Astrocyte (in vitro differentiated cells and primary cell): ENCODE measurements at regions not wholly inside any gene's neighbourhood (a gene's known extent, or its start where the extent isn't known, plus 50 kb on each side); places are given as distances from the start of the nearest gene placed in this dataset.

Experiments
- EZH2 ChIP-seq: IDR thresholded peaks from 2 replicates; pipeline ENCODE4 v1.6.1; 2012; ENCODE audit warnings: mild to moderate bottlenecking, low read length, inconsistent platforms; ENCODE audit not compliant: insufficient read depth
- TF ChIP-seq, protein P1 (sequence below): IDR thresholded peaks from 2 replicates; pipeline ENCODE4 v1.5.1; 2011; ENCODE audit warnings: low read depth, mild to moderate bottlenecking, inconsistent platforms, low read length, moderate library complexity; ENCODE audit not compliant: insufficient read depth

DNA sequence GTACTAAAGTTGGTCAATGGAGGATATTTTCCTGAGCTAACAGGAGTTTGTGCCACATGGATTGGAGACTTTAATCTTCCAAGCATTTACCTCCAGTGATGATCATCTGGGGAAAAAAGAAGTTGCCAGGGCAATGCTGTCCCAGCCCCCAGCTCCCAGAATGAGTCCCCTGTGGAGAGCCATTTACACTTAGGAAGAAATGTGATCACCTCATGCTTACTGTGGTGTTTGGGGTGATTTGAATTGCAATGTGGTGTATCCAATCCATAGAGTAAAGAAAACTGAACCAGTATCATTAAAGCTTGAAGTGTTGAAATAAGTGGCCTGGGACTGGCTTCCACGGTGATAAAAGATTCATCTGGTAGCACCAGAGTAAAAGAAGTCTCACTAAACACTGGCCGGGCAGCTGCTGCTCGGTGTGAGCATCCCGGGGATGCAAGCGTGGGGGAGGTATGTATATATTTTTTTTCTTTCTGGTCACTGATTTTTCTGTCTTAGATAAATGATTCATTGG is 117.2 kb upstream of the NTM start:
- TF ChIP-seq, protein P1, sequence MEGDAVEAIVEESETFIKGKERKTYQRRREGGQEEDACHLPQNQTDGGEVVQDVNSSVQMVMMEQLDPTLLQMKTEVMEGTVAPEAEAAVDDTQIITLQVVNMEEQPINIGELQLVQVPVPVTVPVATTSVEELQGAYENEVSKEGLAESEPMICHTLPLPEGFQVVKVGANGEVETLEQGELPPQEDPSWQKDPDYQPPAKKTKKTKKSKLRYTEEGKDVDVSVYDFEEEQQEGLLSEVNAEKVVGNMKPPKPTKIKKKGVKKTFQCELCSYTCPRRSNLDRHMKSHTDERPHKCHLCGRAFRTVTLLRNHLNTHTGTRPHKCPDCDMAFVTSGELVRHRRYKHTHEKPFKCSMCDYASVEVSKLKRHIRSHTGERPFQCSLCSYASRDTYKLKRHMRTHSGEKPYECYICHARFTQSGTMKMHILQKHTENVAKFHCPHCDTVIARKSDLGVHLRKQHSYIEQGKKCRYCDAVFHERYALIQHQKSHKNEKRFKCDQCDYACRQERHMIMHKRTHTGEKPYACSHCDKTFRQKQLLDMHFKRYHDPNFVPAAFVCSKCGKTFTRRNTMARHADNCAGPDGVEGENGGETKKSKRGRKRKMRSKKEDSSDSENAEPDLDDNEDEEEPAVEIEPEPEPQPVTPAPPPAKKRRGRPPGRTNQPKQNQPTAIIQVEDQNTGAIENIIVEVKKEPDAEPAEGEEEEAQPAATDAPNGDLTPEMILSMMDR, result no peak
- TF ChIP-seq EZH2, result no peak
